Left lung (tissue), 4 donors: ENCODE measurements at regions not wholly inside any gene's neighbourhood (a gene's known extent, or its start where the extent isn't known, plus 50 kb on each side); places are given as distances from the start of the nearest gene placed in this dataset.

Experiments used
- ATAC-seq: fragments of 200-7000 bp; cut with Tn5 transposase; one replicate; pipeline ENCODE4 v1.9.1; 2020; ENCODE audit warnings: moderate library complexity
- DNase-seq, 4 donors: peaks; one replicate each; pipeline ENCODE4 v3.0.0-alpha.2; 2013 to 2020
- H3K27ac ChIP-seq, 2 donors: fragments of 200-600 bp; sonication (generic) in 1 of 2; one replicate each; pipeline versions ENCODE4 v1.5.0 to v1.8.0; 2020 to 2021
- H3K27me3 ChIP-seq, 2 donors: fragments of 200-600 bp; sonication (generic) in 1 of 2; one replicate each; pipeline versions ENCODE4 v1.5.0 to v1.8.0; 2020 to 2021
- H3K36me3 ChIP-seq, 2 donors: fragments of 200-600 bp; sonication (generic) in 1 of 2; one replicate each; pipeline versions ENCODE4 v1.5.0 to v1.8.0; 2020 to 2021
- H3K4me1 ChIP-seq, 2 donors: fragments of 200-600 bp; one replicate each; pipeline ENCODE4 v1.8.0; 2021
- H3K4me3 ChIP-seq, 2 donors: fragments of 200-600 bp; sonication (generic) in 1 of 2; one replicate each; pipeline versions ENCODE4 v1.5.0 to v1.8.0; 2020 to 2021; ENCODE audit warnings: mild to moderate bottlenecking in 1 of 2
- H3K9me3 ChIP-seq, 2 donors: fragments of 200-600 bp; sonication (generic) in 1 of 2; one replicate each; pipeline versions ENCODE4 v1.5.0 to v1.8.0; 2020 to 2021
- intact Hi-C, 2 donors: fragments of 100-400 bp; cut with DNase I; formaldehyde crosslinking; loops; one replicate each; pipeline versions ENCODE4 v1.11.2 to v1.14.2; 2022
- TF ChIP-seq, protein P1 (sequence below), 2 donors: fragments of 200-600 bp; sonication (generic) in 1 of 2; IDR thresholded peaks; one replicate each; pipeline versions ENCODE4 v1.5.0 to v1.8.0; 2021; ENCODE audit warnings: antibody characterized with exemption in 2 of 2
- donor health status: DM: no; HTN: yes; CAD: no.
- donor health status: DM: no; HTN: no; CAD: no.

DNA sequence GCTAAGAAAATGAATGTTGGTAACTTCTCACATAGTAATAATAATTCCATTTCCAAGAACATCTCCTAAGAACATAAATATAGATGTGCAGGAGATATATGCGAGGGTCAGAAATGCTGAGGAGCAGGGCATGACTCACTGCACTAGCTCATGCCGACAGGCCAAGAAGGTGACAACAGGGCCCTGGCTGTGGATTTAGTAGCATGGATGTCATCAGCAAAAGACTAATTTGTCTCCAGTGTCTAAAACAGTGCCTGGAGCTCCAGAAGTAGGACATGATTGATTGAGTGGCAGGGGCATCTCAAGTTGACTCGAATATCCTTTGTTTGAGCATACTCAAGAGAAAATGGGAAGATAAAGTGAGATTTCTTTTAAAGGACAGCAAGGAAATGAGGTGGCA lies 207.0 kb upstream of the FOXA2 start:
- intact Hi-C loops: no loop called here
- H3K27ac ChIP-seq: no peak overlapping the region
- TF ChIP-seq, protein P1, sequence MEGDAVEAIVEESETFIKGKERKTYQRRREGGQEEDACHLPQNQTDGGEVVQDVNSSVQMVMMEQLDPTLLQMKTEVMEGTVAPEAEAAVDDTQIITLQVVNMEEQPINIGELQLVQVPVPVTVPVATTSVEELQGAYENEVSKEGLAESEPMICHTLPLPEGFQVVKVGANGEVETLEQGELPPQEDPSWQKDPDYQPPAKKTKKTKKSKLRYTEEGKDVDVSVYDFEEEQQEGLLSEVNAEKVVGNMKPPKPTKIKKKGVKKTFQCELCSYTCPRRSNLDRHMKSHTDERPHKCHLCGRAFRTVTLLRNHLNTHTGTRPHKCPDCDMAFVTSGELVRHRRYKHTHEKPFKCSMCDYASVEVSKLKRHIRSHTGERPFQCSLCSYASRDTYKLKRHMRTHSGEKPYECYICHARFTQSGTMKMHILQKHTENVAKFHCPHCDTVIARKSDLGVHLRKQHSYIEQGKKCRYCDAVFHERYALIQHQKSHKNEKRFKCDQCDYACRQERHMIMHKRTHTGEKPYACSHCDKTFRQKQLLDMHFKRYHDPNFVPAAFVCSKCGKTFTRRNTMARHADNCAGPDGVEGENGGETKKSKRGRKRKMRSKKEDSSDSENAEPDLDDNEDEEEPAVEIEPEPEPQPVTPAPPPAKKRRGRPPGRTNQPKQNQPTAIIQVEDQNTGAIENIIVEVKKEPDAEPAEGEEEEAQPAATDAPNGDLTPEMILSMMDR (IDR thresholded peaks at IDR 0.05): no peak
- no peaks in the 10 kb centered on the region for H3K9me3 ChIP-seq
- ATAC-seq: no peak
- H3K4me3 ChIP-seq: no peak overlapping the region
- no peaks in the 10 kb centered on the region for H3K36me3 ChIP-seq
- no peaks in the 10 kb centered on the region for H3K27me3 ChIP-seq
- H3K4me1 ChIP-seq: peaks cover 0 to 10% of the 10 kb centered on the region in 2 donors
- no peak for DNase-seq

GRCh38 chr20:22791877-22792525 lies 207.6 kb upstream of the FOXA2 start:
- Histone ChIP-seq H3K27me3 (no peaks in the 10 kb centered on the region), H3K27ac (no peak overlapping the region), H3K36me3 (no peaks in the 10 kb centered on the region), H3K4me1 (peaks cover 3 to 10% of the 10 kb centered on the region in 2 donors), H3K9me3 (no peaks in the 10 kb centered on the region), H3K4me3 (no peak overlapping the region)
- intact Hi-C loops: no loop called here
- ATAC-seq: no peak
- DNase-seq: no peak
- TF ChIP-seq, protein P1 (IDR thresholded peaks at IDR 0.05): no peak

- no peaks in the 10 kb centered on the region for H3K36me3 ChIP-seq
- no peak overlapping the region for H3K4me3 ChIP-seq
- intact Hi-C loops: no loop called here
- H3K27ac ChIP-seq: no peak overlapping the region
- H3K9me3 ChIP-seq: no peaks in the 10 kb centered on the region
- ATAC-seq (peak; percentile 73), DNase-seq (no peak)
- peaks cover 3 to 10% of the 10 kb centered on the region in 2 donors for H3K4me1 ChIP-seq
- TF ChIP-seq, protein P1 (IDR thresholded peaks at IDR 0.05): no peak
- H3K27me3 ChIP-seq: no peaks in the 10 kb centered on the region
Measured at GRCh38 chr20:22794200-22794599, 209.8 kb upstream of the FOXA2 start.

DNA sequence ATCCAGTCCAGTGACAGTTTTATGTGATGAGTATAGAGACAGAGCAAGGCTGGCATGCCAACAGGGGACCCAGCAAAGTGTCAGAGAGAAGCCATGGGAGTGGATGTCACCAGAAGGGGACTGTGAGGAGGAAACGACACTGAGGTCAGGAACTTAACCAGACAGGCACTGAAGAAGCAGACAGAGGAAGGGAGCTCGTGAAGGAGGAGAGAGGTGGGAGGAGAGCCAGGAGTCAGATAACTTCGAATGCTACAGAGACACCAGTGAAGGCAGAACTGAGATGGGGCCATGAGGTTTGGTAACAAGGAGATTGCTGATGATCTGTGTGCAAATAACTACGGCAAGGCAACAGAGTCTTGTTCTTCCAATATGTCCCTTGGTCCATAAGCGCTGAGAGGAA lies 211.1 kb upstream of the FOXA2 start:
- Histone ChIP-seq H3K36me3 (no peaks in the 10 kb centered on the region), H3K4me3 (no peak overlapping the region), H3K9me3 (no peaks in the 10 kb centered on the region), H3K27ac (no peak overlapping the region), H3K27me3 (no peaks in the 10 kb centered on the region), H3K4me1 (peaks cover 3 to 7% of the 10 kb centered on the region in 2 donors)
- TF ChIP-seq, protein P1 (IDR thresholded peaks at IDR 0.05): no peak
- intact Hi-C loops: no loop called here
- no peak for DNase-seq
- ATAC-seq: no peak

- H3K4me3 ChIP-seq: no peak overlapping the region
- peaks cover 3 to 7% of the 10 kb centered on the region in 2 donors for H3K4me1 ChIP-seq
- H3K27me3 ChIP-seq: no peaks in the 10 kb centered on the region
- DNase-seq: no peak
- TF ChIP-seq, protein P1 (IDR thresholded peaks at IDR 0.05): no peak
- ATAC-seq: peak; percentile 50
- H3K36me3 ChIP-seq: no peaks in the 10 kb centered on the region
- no peak overlapping the region for H3K27ac ChIP-seq
- intact Hi-C loops: no loop called here
- no peaks in the 10 kb centered on the region for H3K9me3 ChIP-seq
Measured at GRCh38 chr20:22795871-22796270, 211.5 kb upstream of the FOXA2 start.
